ENCODE measurements at regions not wholly inside any gene's neighbourhood (a gene's known extent, or its start where the extent isn't known, plus 50 kb on each side); places are given as distances from the start of the nearest gene placed in this dataset.

DNA sequence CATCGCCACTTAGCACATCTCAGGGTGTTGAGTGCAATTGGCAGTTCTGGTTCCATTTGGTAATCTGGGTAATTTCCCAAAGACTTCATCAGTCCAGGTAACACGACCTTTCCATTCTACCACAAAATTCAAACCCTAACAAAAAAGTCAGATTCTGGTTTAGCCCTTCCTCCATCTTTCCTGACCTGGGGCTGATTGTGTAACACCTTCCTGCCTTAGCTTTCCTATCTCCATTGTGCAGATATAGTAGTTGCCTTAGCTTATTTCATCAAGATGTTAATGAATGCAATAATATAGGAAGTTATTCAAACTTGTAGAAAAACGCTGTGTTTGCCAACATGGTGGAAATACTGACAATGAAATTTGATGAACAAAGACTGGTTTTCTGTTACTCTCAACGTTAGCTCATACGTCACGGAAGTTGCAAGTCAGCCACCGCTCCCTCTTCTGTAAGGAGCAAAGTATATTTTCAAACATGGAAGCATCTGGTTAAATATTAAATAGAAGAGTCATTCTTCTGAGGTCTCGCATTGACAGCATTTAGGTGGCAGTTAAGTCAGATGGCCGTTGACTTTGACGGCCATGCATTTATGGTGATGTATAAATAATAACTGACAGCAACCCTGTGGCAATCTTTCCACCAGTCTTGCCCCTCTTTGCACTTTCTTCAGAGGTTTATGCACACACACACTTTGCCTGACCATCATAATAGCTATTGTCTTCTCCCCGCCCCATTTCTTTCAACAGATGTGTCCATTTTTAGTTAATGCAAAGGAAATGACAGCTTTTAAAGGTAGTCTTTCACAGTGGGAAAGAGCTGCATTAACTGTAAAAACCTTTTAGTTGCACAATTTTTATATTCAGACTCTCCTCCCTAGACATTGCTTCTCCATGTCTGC, 205.1 kb upstream of the BMPER start:
- DNase-seq (ENCODE audit: extremely low read depth, low read depth) = no peak
- TF ChIP-seq, protein P1, sequence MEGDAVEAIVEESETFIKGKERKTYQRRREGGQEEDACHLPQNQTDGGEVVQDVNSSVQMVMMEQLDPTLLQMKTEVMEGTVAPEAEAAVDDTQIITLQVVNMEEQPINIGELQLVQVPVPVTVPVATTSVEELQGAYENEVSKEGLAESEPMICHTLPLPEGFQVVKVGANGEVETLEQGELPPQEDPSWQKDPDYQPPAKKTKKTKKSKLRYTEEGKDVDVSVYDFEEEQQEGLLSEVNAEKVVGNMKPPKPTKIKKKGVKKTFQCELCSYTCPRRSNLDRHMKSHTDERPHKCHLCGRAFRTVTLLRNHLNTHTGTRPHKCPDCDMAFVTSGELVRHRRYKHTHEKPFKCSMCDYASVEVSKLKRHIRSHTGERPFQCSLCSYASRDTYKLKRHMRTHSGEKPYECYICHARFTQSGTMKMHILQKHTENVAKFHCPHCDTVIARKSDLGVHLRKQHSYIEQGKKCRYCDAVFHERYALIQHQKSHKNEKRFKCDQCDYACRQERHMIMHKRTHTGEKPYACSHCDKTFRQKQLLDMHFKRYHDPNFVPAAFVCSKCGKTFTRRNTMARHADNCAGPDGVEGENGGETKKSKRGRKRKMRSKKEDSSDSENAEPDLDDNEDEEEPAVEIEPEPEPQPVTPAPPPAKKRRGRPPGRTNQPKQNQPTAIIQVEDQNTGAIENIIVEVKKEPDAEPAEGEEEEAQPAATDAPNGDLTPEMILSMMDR (IDR thresholded peaks at IDR 0.05; ENCODE audit: low read depth, low read length, missing control alignments) = no peak
- H3K4me3 ChIP-seq (replicated peaks; ENCODE audit: low read depth, low read length) = no peak overlapping the region

DNA sequence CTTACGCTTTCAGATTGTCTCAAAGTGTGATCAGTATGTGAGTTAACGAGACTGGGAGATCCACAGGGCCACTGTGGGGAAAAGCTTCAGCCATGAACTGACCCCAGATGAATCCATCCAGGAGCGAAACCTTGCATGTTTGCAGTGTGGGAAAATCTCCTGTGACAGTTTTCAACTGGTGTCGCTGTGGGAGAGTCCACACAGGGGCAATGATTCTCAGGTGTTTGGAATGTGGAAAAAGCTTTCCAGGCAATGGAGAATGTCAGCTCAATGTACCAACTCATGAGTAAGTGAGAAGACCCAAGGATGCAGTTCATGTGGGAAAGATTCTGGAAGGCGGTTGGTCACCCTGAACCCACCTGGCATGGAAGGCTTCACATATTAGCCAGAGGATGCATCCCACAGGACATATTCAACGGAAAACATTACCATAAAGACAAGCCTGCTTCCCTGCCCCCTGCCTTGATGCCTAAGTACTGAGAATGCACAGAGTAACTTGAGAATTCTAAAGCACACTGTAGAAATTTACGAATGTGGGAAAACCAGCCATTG, 204.1 kb upstream of the BMPER start:
- no peak for DNase-seq (ENCODE audit: extremely low read depth, low read depth)
- TF ChIP-seq, protein P1 (IDR thresholded peaks at IDR 0.05; ENCODE audit: low read depth, low read length, missing control alignments) = no peak
- H3K4me3 ChIP-seq (replicated peaks; ENCODE audit: low read depth, low read length) = no peak overlapping the region

DNA sequence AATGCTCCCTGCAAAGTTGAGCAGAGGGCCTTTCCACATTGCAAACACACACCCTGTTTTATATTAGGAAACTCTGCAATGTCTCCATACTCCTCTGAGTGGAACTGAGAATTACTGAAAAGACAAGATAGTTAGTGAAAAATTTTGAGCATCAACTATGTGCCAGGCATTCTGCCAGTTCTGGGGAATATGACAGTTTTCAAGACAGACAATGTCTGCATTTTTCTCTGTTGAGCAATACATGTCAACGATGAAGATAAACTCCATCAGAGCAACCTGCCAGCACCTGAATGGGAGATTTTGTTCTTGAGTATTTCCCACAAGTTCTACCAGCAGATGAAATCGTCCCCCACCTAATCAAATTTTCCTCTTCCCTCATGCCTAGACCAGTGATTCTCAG, 203.4 kb upstream of the BMPER start:
- TF ChIP-seq, protein P1 (IDR thresholded peaks at IDR 0.05; ENCODE audit: low read depth, low read length, missing control alignments) = no peak
- DNase-seq (ENCODE audit: extremely low read depth, low read depth) = no peak
- H3K4me3 ChIP-seq (replicated peaks; ENCODE audit: low read depth, low read length) = no peak overlapping the region

DNA sequence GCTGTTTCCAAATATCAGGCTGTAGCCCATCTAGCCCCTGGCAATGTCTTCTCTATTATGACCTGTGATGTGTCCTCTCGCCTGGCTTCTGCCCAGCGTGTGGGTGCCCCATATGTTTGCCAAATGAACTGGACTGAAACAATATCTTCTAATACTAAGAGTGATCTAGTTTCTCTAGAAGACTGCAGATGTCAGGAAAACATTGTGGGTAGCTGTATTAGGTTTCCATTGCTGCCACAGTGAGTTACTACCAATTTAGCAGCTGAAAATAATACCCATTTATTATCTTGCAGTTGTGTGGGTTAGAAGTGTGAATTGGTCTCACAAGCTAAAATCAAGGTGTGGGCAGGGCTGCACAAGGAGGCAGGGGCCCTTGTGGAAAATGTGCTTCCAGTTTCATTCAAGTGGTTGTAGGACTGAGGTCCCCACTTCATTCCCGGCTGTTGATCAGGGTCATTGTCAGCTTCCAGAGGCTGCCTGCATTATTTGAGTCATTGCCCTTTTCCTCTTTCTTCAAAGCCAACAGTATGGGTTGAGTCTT, 202.8 kb upstream of the BMPER start:
- TF ChIP-seq, protein P1 (IDR thresholded peaks at IDR 0.05; ENCODE audit: low read depth, low read length, missing control alignments) = no peak
- DNase-seq (ENCODE audit: extremely low read depth, low read depth) = no peak

DNA sequence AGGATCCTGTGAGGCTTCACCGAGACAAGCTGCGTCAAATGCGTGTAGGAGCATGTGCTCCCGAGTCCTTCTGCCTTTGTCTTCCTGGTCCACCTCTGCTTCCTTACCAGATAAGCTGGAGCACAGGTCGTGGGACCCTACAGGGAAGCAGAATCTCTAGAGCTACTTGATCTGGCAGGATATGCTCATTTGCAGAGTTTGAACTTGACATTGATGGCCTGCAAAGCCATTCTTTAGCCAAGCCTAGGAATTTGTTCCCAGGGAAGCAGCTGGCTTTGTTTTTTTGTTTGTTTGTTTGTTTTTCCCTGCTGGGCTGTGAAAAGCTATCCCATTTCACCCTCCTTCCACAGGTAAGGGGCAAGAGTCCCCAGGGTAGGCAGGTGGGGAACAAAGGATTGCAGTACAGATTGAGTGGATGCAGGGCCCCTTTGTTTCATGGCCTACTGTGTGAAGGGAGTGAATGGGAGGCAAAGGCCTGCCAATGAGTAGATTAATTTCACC, 200.0 kb upstream of the BMPER start:
- DNase-seq (ENCODE audit: extremely low read depth, low read depth) = no peak
- H3K4me3 ChIP-seq (replicated peaks; ENCODE audit: low read depth, low read length) = no peak overlapping the region
- TF ChIP-seq, protein P1 (IDR thresholded peaks at IDR 0.05; ENCODE audit: low read depth, low read length, missing control alignments) = no peak

More for the DNA sequence above, 202.8 kb upstream of the BMPER start:
- H3K4me3 ChIP-seq (replicated peaks; ENCODE audit: low read depth, low read length) = no peak overlapping the region

DNA sequence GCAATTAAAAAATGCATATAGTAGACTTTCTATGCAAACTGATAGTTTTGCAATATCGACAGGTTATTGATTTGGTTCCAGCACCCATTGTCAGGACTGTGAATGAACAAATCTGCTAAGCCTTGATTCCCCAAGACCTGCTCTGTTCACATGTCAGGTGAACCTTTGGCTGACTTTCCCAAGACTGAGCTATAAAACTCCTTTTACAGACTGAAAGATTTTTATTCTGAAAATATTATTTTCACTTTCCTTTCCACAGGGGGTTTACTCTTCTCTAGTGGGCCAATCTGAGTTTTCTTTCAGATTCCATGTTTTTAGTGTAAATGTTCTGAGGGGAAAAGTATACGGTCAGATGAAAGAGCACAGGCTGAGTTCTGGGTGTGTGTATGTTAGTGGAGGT, 199.2 kb upstream of the BMPER start:
- TF ChIP-seq, protein P1 (IDR thresholded peaks at IDR 0.05; ENCODE audit: low read depth, low read length, missing control alignments) = no peak
- DNase-seq (ENCODE audit: extremely low read depth, low read depth) = no peak
- H3K4me3 ChIP-seq (replicated peaks; ENCODE audit: low read depth, low read length) = no peak overlapping the region
